ENCODE measurements at regions not wholly inside any gene's neighbourhood (a gene's known extent, or its start where the extent isn't known, plus 50 kb on each side); places are given as distances from the start of the nearest gene placed in this dataset.

DNA sequence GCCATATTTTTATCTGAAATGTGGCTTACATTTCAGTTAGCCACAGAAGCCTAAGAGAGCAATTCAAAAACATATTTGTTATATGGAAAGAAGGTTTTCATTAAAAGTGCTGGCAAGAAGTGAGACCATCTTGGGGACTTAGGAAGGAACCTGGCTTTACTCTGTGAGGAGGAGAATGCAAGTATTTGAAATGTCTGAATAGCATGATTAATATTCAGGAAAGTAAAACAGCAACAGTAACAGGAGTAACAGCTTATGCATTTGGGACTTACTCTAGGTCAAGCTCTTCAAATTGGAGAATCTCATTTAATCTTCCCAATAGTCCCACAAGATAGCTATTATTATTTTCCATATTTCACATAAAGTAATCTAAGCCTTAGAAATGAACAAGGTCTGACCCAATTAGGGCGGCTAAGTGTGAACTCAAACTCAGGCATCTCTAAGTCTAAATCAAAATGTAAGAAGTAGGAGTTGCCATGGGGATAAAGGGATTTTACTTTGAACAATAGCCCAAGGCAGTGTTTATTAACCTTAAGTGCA, 816.5 kb downstream of the BCKDHB start:
- no peaks in the 10 kb centered on the region for H3K27me3 ChIP-seq
- DNase-seq, result no peak
- in situ Hi-C loops (cut with MboI; ENCODE audit: low sequenced_read_pairs in 4 of 4), result no loop called here
- no peak overlapping the region for H3K27ac ChIP-seq
- TF ChIP-seq, protein P1, sequence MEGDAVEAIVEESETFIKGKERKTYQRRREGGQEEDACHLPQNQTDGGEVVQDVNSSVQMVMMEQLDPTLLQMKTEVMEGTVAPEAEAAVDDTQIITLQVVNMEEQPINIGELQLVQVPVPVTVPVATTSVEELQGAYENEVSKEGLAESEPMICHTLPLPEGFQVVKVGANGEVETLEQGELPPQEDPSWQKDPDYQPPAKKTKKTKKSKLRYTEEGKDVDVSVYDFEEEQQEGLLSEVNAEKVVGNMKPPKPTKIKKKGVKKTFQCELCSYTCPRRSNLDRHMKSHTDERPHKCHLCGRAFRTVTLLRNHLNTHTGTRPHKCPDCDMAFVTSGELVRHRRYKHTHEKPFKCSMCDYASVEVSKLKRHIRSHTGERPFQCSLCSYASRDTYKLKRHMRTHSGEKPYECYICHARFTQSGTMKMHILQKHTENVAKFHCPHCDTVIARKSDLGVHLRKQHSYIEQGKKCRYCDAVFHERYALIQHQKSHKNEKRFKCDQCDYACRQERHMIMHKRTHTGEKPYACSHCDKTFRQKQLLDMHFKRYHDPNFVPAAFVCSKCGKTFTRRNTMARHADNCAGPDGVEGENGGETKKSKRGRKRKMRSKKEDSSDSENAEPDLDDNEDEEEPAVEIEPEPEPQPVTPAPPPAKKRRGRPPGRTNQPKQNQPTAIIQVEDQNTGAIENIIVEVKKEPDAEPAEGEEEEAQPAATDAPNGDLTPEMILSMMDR (IDR thresholded peaks at IDR 0.05 in 4 of 5, conservative IDR thresholded peaks at IDR 0.05 in 1 of 5), result no peak
- TF ChIP-seq POLR2A (IDR thresholded peaks at IDR 0.05), result no peak
- intact Hi-C loops (cut with DNase I; ENCODE audit: low total_unique reads), result no loop called here
- H3K36me3 ChIP-seq, result no peaks in the 10 kb centered on the region
- no peaks in the 10 kb centered on the region for H3K9me3 ChIP-seq
- no peaks in the 10 kb centered on the region for H3K4me1 ChIP-seq
- H3K4me3 ChIP-seq, result no peak overlapping the region
- ATAC-seq, result no peak

DNA sequence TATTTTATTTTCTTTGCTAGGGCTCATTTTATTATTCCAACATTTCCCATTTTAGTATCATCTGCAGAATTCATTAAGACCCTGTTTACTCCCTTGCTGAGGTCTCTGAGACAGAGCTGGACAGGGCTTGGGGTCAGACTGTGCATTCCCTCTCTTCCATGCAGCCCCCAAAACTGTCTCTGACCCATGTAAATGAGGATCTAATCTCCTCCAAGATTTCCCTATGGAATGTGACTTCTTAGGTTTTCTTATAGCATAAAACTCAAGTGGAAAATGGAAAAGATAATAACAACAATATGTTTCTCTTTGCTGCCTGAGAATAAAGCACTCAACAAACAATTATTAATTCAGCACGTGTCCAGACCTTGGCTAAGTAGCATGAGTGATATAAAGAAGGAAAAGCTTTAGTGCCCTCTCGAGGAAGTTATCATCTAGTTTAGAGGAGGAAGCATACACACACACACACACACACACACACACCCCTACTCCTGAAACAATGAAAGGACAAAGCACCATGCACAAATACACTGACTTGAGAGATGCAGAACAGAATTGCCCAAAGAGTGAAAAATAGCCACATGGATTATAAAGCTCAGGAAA, 815.5 kb downstream of the BCKDHB start:
- no peak for ATAC-seq
- in situ Hi-C loops (cut with MboI; ENCODE audit: low sequenced_read_pairs in 4 of 4) (no loop called here), intact Hi-C loops (cut with DNase I; ENCODE audit: low total_unique reads) (no loop called here)
- TF ChIP-seq, protein P1 (IDR thresholded peaks at IDR 0.05 in 4 of 5, conservative IDR thresholded peaks at IDR 0.05 in 1 of 5), result no peak
- DNase-seq, result no peak
- no peaks in the 10 kb centered on the region for H3K27me3 ChIP-seq
- no peak overlapping the region for H3K27ac ChIP-seq
- no peaks in the 10 kb centered on the region for H3K36me3 ChIP-seq
- no peaks in the 10 kb centered on the region for H3K4me1 ChIP-seq
- H3K4me3 ChIP-seq, result no peak overlapping the region
- H3K9me3 ChIP-seq, result no peaks in the 10 kb centered on the region

DNA sequence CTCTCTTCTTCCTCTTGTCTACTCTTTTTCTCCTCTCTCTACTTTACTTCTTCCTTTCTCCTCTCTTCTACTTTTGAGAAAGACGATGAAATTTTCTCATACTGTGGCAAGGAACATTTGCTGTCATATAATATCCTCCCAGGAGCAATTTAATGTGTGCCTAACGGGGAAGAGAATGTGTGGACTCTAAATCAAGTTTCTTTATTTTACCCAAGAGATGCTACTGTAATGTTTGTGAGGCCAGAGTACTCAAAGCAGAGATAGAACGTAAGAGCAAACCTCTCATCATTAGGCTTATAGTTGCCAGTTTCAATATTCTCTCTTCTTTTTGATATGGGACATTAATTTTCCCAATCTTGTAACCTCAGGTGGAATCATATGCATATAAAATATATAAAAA, 801.4 kb downstream of the BCKDHB start:
- TF ChIP-seq POLR2A (IDR thresholded peaks at IDR 0.05), result no peak
- TF ChIP-seq, protein P1 (IDR thresholded peaks at IDR 0.05 in 4 of 5, conservative IDR thresholded peaks at IDR 0.05 in 1 of 5), result no peak
- intact Hi-C loops (cut with DNase I; ENCODE audit: low total_unique reads) (no loop called here), in situ Hi-C loops (cut with MboI; ENCODE audit: low sequenced_read_pairs in 4 of 4) (no loop called here)
- Histone ChIP-seq H3K27me3 (no peaks in the 10 kb centered on the region), H3K4me1 (no peaks in the 10 kb centered on the region), H3K36me3 (no peaks in the 10 kb centered on the region), H3K4me3 (no peak overlapping the region), H3K9me3 (no peaks in the 10 kb centered on the region), H3K27ac (no peak overlapping the region)
- no peak for ATAC-seq
- DNase-seq, result no peak

DNA sequence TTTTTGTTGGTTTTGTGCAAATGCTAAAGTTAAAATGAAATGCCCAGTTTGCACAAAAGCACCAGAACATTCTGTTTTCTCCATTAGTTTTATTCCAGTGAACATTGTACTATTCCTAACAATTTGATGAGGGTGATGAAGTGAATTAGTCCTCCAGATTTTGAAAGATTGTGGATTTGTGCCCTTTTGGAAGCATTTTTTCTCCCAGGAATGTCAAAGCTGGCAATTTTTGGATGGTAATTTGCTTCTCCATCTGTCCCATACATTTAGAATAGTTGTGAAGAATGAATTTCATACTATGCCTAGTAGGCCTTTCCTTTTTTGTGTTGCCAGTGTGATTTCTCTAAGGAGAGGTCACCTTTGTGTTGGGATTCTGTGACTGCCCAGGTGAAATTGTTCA, 797.2 kb downstream of the BCKDHB start:
- Histone ChIP-seq H3K36me3 (no peaks in the 10 kb centered on the region), H3K4me3 (no peak overlapping the region), H3K27me3 (no peaks in the 10 kb centered on the region), H3K4me1 (no peaks in the 10 kb centered on the region), H3K9me3 (peaks cover 0 to 3% (median 0%) of the 10 kb centered on the region in 3 donors), H3K27ac (no peak overlapping the region)
- ATAC-seq (no peak), DNase-seq (no peak)
- intact Hi-C loops (cut with DNase I; ENCODE audit: low total_unique reads) (no loop called here), in situ Hi-C loops (cut with MboI; ENCODE audit: low sequenced_read_pairs in 4 of 4) (no loop called here)
- TF ChIP-seq, protein P1 (IDR thresholded peaks at IDR 0.05 in 4 of 5, conservative IDR thresholded peaks at IDR 0.05 in 1 of 5), result no peak
- no peak for TF ChIP-seq POLR2A (IDR thresholded peaks at IDR 0.05)

DNA sequence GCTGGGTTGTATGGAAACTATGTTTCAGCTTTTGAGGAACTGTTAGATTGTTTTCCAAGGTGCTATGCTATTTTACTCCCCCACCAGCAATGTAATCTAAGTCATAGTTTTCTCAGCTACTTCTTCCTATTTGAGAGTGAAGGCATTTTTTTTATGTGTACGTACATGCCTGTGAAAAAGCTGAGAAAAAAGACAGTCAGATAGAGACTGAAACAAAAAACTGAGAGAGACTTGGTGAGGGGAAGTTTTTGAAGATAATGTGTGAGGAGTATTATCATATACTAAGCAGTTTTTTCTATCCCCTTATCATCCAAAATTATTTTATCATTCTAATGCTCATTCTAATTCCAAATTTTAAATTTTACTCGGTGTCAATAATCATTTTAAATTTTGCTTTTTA, 780.0 kb downstream of the BCKDHB start:
- no peak for DNase-seq

More for the DNA sequence above, 780.0 kb downstream of the BCKDHB start:
- in situ Hi-C loops (cut with MboI; ENCODE audit: low sequenced_read_pairs in 4 of 4) (no loop called here), intact Hi-C loops (cut with DNase I; ENCODE audit: low total_unique reads) (no loop called here)
- no peak for ATAC-seq
- no peak overlapping the region for H3K27ac ChIP-seq
- no peaks in the 10 kb centered on the region for H3K4me1 ChIP-seq
- no peaks in the 10 kb centered on the region for H3K9me3 ChIP-seq
- TF ChIP-seq, protein P1 (IDR thresholded peaks at IDR 0.05 in 4 of 5, conservative IDR thresholded peaks at IDR 0.05 in 1 of 5), result no peak
- TF ChIP-seq POLR2A (IDR thresholded peaks at IDR 0.05), result no peak
- no peaks in the 10 kb centered on the region for H3K27me3 ChIP-seq
- no peak overlapping the region for H3K4me3 ChIP-seq
- no peaks in the 10 kb centered on the region for H3K36me3 ChIP-seq

Data from gastrocnemius medialis (tissue), 4 donors.